Upper lobe of left lung (tissue), 6 donors: ENCODE measurements at regions not wholly inside any gene's neighbourhood (a gene's known extent, or its start where the extent isn't known, plus 50 kb on each side); places are given as distances from the start of the nearest gene placed in this dataset.

ENCODE experiments used
- ATAC-seq, 2 donors: fragments of 200-7000 bp; cut with Tn5 transposase; one replicate each; pipeline ENCODE4 v1.9.1; 2022; ENCODE audit warnings: mild to moderate bottlenecking in 2 of 2, moderate library complexity in 2 of 2; ENCODE audit not compliant: low FRiP score in 2 of 2
- DNase-seq, 2 donors: peaks; one replicate each; pipeline ENCODE4 v3.0.0-alpha.2; 2019 to 2020
- H3K27ac ChIP-seq, 4 donors: fragments of 200-600 bp; sonication (generic); one replicate each; pipeline ENCODE4 v1.5.1; 2016 to 2019
- H3K27me3 ChIP-seq, 4 donors: fragments of 200-600 bp; sonication (generic); one replicate each; pipeline ENCODE4 v1.5.1; 2017 to 2019
- H3K36me3 ChIP-seq, 4 donors: fragments of 200-600 bp; sonication (generic); one replicate each; pipeline ENCODE4 v1.5.1; 2016 to 2019
- H3K4me1 ChIP-seq, 4 donors: fragments of 200-600 bp; sonication (generic); one replicate each; pipeline ENCODE4 v1.5.1; 2018 to 2019
- H3K4me3 ChIP-seq, 4 donors: fragments of 200-600 bp; sonication (generic); one replicate each; pipeline ENCODE4 v1.5.1; 2017 to 2019; ENCODE audit warnings: mild to moderate bottlenecking in 2 of 4, moderate library complexity in 1 of 4
- H3K9me3 ChIP-seq, 4 donors: fragments of 200-600 bp; sonication (generic); one replicate each; pipeline ENCODE4 v1.5.1; 2018 to 2019
- EP300 ChIP-seq, 4 donors: sonication (generic); formaldehyde crosslinking; IDR thresholded peaks; one replicate each; pipeline ENCODE4 v1.5.1; 2017; ENCODE audit warnings: antibody characterized with exemption in 4 of 4, control low read depth in 2 of 4
- POLR2A ChIP-seq, 4 donors: fragments of 450-650 bp; IDR thresholded peaks; one replicate each; pipeline ENCODE4 v1.5.1; 2016 to 2017; ENCODE audit warnings: antibody characterized with exemption in 4 of 4, mild to moderate bottlenecking in 2 of 4
- POLR2AphosphoS5 ChIP-seq, 2 donors: sonication (generic); formaldehyde crosslinking; IDR thresholded peaks; one replicate each; pipeline ENCODE4 v1.5.1; 2017; ENCODE audit warnings: antibody characterized with exemption in 2 of 2
- WGBS, 2 donors: methylation state at CpG; one replicate each; pipeline ENCODE4 v1.1.5; 2017 to 2018; 5-methylcytosine and 5-hydroxymethylcytosine counted together
- TF ChIP-seq, protein P1 (sequence below), 6 experiments: fragments of 450-650 bp in 4 of 6; fragments of 200-600 bp in 2 of 6; sonication (generic) in 2 of 6; IDR thresholded peaks; one replicate each; pipeline ENCODE4 v1.5.1; 2016 to 2019; ENCODE audit warnings: antibody characterized with exemption in 6 of 6
- donor health status: DM: no; HTN: no; CAD: no; lungs with moderate emphysema.
- donor health status: DM: no; HTN: yes; CAD: no; lungs with severe emphysema.

- Histone ChIP-seq H3K4me1 (no peaks in the 10 kb centered on the region), H3K9me3 (no peaks in the 10 kb centered on the region), H3K27me3 (no peaks in the 10 kb centered on the region), H3K36me3 (no peaks in the 10 kb centered on the region), H3K27ac (no peak overlapping the region), H3K4me3 (no peak overlapping the region)
- DNase-seq (no peak), ATAC-seq (no peak)
- WGBS, 2 donors, result 90% methylated on average over 4 of the region's 4 CpGs
- no peak for TF ChIP-seq EP300 (IDR thresholded peaks at IDR 0.05)
- TF ChIP-seq, protein P1, sequence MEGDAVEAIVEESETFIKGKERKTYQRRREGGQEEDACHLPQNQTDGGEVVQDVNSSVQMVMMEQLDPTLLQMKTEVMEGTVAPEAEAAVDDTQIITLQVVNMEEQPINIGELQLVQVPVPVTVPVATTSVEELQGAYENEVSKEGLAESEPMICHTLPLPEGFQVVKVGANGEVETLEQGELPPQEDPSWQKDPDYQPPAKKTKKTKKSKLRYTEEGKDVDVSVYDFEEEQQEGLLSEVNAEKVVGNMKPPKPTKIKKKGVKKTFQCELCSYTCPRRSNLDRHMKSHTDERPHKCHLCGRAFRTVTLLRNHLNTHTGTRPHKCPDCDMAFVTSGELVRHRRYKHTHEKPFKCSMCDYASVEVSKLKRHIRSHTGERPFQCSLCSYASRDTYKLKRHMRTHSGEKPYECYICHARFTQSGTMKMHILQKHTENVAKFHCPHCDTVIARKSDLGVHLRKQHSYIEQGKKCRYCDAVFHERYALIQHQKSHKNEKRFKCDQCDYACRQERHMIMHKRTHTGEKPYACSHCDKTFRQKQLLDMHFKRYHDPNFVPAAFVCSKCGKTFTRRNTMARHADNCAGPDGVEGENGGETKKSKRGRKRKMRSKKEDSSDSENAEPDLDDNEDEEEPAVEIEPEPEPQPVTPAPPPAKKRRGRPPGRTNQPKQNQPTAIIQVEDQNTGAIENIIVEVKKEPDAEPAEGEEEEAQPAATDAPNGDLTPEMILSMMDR (IDR thresholded peaks at IDR 0.05), result no peak
- no peak for TF ChIP-seq POLR2AphosphoS5 (IDR thresholded peaks at IDR 0.05)
- no peak for TF ChIP-seq POLR2A (IDR thresholded peaks at IDR 0.05)
Measured at GRCh38 chr15:57819646-57820045, 113.1 kb downstream of the POLR2M start.

DNA sequence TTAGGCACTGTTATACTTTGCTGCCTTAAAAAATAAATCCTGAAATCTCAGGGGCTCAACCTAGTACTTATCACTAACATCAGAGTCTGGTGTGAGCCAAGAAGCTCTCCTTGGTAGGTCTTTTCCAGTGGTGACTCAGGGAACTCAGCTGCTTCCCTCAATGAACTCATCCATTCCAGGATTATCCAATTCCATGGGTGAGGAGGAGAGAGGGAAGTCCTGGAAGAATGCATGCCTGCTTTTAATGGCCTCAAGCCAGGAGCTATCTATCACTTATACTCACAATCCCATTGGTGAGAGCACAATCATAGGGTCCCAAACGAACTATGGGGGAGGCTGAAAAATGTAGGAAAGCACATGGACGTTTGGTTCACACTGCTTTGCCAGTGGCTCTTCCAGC, 113.6 kb downstream of the POLR2M start:
- Histone ChIP-seq H3K27me3 (no peaks in the 10 kb centered on the region), H3K36me3 (no peaks in the 10 kb centered on the region), H3K9me3 (no peaks in the 10 kb centered on the region), H3K27ac (no peak overlapping the region), H3K4me3 (no peak overlapping the region), H3K4me1 (no peaks in the 10 kb centered on the region)
- DNase-seq, result no peak
- 42 to 61% methylated on average over 2 of the region's 2 CpGs for WGBS, 2 donors
- no peak for ATAC-seq
- TF ChIP-seq POLR2AphosphoS5 (IDR thresholded peaks at IDR 0.05), result no peak
- no peak for TF ChIP-seq POLR2A (IDR thresholded peaks at IDR 0.05)
- TF ChIP-seq EP300 (IDR thresholded peaks at IDR 0.05), result no peak
- TF ChIP-seq, protein P1 (IDR thresholded peaks at IDR 0.05), result no peak

GRCh38 chr15:57821826-57822225, 115.3 kb downstream of the POLR2M start:
- H3K4me1 ChIP-seq, result no peaks in the 10 kb centered on the region
- no peak overlapping the region for H3K27ac ChIP-seq
- H3K4me3 ChIP-seq, result no peak overlapping the region
- WGBS, 2 donors, result 53 to 56% methylated on average over 2 of the region's 2 CpGs
- no peaks in the 10 kb centered on the region for H3K27me3 ChIP-seq
- H3K9me3 ChIP-seq, result no peaks in the 10 kb centered on the region
- TF ChIP-seq POLR2AphosphoS5 (IDR thresholded peaks at IDR 0.05), result no peak
- TF ChIP-seq, protein P1 (IDR thresholded peaks at IDR 0.05), result no peak
- TF ChIP-seq POLR2A (IDR thresholded peaks at IDR 0.05), result no peak
- TF ChIP-seq EP300 (IDR thresholded peaks at IDR 0.05), result no peak
- DNase-seq, result no peak
- no peaks in the 10 kb centered on the region for H3K36me3 ChIP-seq
- no peak for ATAC-seq

GRCh38 chr15:57823325-57823882, 116.9 kb downstream of the POLR2M start:
- WGBS, 2 donors, result 54 to 59% methylated on average over 6 of the region's 6 CpGs
- H3K4me1 ChIP-seq, result no peaks in the 10 kb centered on the region
- ATAC-seq (no peak), DNase-seq (no peak)
- no peaks in the 10 kb centered on the region for H3K27me3 ChIP-seq
- no peaks in the 10 kb centered on the region for H3K9me3 ChIP-seq
- no peaks in the 10 kb centered on the region for H3K36me3 ChIP-seq
- no peak overlapping the region for H3K4me3 ChIP-seq
- peak overlapping the region in 2 of 4 donors; percentile 32 to 53 for H3K27ac ChIP-seq
- TF ChIP-seq POLR2AphosphoS5 (IDR thresholded peaks at IDR 0.05) (no peak), EP300 (IDR thresholded peaks at IDR 0.05) (no peak), POLR2A (IDR thresholded peaks at IDR 0.05) (no peak)
- TF ChIP-seq, protein P1 (IDR thresholded peaks at IDR 0.05), result no peak

GRCh38 chr15:57824186-57824585, 117.7 kb downstream of the POLR2M start:
- 68 to 87% methylated on average over 3 of the region's 3 CpGs for WGBS, 2 donors
- H3K4me1 ChIP-seq, result no peaks in the 10 kb centered on the region
- TF ChIP-seq POLR2A (IDR thresholded peaks at IDR 0.05), result no peak
- no peak for TF ChIP-seq EP300 (IDR thresholded peaks at IDR 0.05)
- no peak for TF ChIP-seq POLR2AphosphoS5 (IDR thresholded peaks at IDR 0.05)
- TF ChIP-seq, protein P1 (IDR thresholded peaks at IDR 0.05), result no peak
- H3K36me3 ChIP-seq, result no peaks in the 10 kb centered on the region
- DNase-seq (no peak), ATAC-seq (no peak)
- H3K9me3 ChIP-seq, result no peaks in the 10 kb centered on the region
- no peak overlapping the region for H3K4me3 ChIP-seq
- H3K27ac ChIP-seq, result peak overlapping the region in 2 of 4 donors; percentile 32 to 45
- H3K27me3 ChIP-seq, result no peaks in the 10 kb centered on the region
